GM18909 (cell line): ENCODE measurements at regions not wholly inside any gene's neighbourhood (a gene's known extent, or its start where the extent isn't known, plus 50 kb on each side); places are given as distances from the start of the nearest gene placed in this dataset.
"Not testable (repeated sequence)": the region's sequence is repeated elsewhere in the genome, so short reads cannot be mapped to it uniquely, and the experiment has no call there.

Experiments
- ATAC-seq: cut with Tn5 transposase; IDR thresholded peaks from one replicate; pipeline ENCODE4 v1.9.1; 2021; ENCODE audit warnings: mild to moderate bottlenecking; ENCODE audit not compliant: unreplicated experiment, poor library complexity

GRCh38 chr2:8369522-8369921 is 312.3 kb upstream of the ID2 start:
- ATAC-seq: no peak

DNA sequence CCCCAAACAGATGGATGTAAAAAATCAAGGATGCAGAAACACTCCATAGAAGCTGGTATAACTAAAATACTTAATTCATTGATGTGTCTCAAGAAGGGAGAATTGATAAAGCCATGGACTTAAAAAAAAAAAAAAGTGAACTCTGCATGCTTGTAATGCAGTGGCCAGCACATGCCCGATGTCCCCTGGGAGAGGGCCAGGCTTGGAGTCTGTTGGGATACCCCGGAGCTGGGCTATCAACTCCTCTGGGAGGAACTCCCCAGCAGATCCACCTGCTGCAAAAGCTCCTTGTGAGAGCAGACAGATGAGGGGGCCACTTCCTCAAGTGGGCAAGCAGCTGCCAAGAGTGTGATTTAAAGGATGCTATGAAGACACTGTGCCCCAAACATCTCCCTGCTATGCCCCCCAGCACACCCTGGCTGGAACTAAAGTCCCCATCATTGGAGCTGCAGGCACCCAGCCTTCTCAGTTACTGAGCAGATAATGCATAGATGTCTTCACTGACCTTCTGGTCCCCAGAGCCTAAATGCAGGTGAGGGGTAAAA is 311.5 kb upstream of the ID2 start:
- ATAC-seq: no peak

DNA sequence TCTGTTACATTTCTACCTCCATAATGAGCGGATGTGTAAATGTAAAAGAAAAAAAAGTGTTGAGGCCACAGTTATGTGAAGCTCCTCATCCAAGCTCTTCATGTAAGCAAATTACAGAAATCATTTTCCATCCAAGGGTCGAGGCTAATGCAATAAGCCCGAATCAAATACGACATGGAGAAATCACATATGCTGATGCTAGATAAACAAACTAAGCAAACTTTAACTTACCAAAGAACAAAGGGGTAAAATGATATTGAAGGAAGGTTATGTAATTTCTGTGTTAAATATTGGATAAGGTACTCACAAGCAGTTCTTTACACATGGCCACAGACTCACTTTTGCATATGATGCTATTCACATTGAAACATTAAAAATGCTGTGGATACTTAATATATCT is 310.2 kb upstream of the ID2 start:
- no peak for ATAC-seq

DNA sequence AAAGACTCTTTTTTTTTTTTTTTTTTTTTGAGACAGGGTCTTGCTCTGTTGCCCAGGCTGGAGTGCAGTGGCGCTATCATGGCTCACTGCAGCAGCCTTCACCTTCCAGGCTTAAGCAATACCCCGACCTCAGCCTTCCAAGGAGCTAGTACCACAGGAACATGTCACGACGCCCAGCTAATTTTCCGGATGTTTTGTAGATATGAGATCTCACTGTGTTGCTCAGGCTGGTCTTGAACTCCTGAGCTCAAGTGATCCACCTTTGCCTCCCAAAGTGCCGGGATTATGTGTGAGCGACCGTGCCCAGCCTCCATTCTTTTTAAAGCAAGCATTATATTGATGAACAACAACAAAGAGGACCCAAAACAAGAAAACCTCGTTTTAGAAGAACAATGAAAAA is 307.1 kb upstream of the ID2 start:
- ATAC-seq: no peak

DNA sequence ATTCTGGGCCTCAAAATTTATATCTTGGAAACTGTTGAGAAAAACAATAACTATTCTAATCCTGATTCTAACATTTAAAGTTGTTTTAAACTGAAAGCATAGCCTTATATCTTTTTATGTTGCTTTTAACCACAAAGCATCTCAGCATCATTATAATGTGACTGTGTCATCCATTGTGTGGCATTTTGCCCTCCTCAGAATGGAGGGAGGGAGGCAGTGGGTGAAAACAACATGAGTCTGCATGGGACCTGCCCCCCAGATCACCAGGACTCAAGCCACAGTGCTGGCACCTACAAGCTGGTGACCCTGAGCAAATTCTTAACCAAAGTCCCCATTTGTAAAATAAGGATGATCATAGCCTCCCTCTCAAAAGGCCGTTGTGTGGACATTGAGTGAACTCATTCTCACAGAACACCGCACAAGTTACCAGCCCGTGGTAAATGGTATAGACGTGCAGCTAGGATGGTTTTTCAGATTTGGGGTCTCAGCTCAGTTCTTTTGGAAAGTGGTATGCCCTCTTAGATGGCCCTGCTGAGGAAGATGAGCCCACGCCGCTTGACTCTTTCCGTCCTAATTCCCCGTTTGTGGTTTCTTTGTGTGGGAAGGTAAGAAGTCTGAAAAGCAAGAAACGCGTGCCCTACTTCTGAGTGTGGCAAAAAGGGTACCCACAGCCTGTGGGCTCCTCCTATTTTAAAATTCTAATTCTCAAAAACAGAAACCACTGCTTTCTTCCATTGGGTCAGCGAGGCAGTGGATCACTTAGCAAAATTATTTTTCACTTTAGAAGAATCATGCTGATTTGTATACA is 305.0 kb upstream of the ID2 start:
- ATAC-seq: no peak

DNA sequence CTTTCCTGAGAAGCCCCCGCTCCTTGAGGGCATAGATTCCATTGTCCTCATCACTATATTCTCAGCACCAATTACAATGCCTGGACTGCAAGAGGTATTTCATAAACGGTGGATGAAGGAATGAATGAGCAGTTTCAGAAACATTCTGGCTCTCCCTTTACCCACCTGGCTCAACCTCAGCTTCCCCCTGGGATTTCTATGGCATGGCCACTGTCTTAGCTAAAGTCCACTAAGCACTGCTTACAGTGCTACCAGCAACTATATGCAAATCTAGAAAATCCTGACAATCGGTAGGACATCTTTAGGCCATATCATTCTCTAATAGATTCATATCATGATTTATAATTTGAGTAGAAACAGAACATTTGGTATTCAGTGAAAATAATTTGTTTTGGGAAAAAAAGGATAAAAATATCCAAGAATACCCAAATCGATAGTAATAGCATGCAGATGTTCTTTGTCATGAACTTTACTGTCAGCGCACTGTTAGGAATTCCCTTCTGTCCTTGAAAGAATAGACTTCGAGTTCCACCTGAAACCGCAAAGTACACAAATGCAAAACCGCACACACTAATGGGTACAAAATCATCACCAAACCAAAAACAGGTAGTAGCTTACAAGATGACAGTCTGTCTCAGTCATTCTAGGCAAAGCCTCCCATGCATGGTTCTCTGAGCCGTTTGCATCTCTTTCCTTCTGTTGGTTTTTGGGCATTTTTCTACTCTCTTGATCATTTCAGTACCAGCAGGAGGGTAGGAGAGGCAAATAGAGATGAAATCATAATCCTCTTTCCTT is 303.6 kb upstream of the ID2 start:
- peak; percentile 65 for ATAC-seq

DNA sequence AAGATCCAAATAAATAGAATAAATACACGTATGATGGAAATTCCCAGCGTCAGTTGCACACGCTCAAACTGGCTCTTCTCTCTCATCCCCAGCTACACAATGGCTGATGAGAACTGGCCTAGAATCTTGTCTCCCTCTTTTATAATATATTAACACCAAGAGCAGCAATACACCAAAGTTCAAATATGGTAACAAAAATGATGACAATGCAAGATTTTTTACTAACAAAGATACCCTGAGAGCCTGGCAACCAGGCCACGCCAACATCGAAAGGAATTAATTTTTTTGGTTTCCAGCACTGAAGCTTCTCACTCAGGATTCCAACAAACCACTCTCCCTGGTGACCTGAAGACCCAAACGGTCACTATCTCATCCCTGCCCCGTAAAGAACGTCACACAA is 302.7 kb upstream of the ID2 start:
- no peak for ATAC-seq

DNA sequence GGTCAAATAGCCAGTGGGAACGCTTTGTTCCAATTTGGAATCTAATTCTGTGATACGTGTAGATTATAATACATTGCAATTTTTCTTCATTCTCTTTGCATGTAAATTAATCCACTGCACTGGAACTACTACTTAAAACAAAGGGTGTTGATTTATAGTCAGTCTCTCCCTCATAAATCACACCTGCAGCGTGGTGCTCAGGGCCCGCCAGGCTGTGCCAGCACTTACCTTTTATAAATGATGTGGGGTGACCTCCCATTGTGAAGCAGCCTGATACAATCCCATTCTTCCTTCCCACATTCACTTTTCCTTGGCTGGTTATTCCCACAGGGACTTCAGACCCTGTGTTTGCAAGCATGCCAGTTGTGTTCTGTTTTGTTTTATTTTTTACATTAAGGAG is 302.3 kb upstream of the ID2 start:
- no peak for ATAC-seq

GRCh38 chr2:8380026-8380425 is 301.8 kb upstream of the ID2 start:
- ATAC-seq: no peak

- peak; percentile 71 for ATAC-seq
Observed at GRCh38 chr2:8380566-8380965, 301.3 kb upstream of the ID2 start.

GRCh38 chr2:8382485-8382884 is 299.4 kb upstream of the ID2 start:
- ATAC-seq: no peak

- ATAC-seq: not testable (repeated sequence)
Observed at GRCh38 chr2:8386748-8387147, 295.1 kb upstream of the ID2 start.

- ATAC-seq: peak; percentile 63
Observed at GRCh38 chr2:8388781-8389180, 293.1 kb upstream of the ID2 start.

DNA sequence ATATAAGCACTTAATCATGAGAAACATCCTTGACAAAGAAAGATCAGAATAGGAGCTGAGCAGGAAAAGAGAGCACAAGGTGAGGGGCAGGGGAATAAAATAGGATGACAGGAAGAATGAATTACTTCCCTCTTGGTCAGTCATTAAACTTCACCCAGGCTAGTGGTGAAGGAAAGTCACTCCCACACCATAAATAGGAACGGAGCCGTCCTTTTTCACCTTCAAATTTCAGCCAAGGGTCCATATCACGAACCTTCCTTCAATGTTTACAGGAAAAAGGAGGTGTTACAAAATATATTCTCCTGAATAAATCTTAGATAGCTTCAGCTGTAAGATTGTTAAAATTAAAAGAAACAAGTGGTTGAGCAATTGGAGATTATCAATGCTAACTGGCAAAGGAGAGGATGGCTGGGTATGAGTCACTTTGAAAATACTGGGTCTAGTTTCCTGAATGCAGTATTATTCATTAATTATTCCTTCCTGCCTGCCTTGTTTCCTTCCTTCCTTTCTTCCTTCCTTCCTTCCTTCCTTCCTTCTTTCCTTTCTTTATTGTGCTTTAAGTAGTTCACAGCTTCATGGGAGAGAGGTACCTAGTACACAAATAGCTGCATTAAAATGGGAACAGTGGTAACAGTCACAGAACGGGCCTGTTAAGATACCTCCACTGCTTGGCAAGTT is 292.3 kb upstream of the ID2 start:
- no peak for ATAC-seq

- no peak for ATAC-seq
Observed at GRCh38 chr2:8391126-8391525, 290.7 kb upstream of the ID2 start.

GRCh38 chr2:8391584-8391983 is 290.3 kb upstream of the ID2 start:
- no peak for ATAC-seq

GRCh38 chr2:8392098-8392866 is 289.6 kb upstream of the ID2 start:
- no peak for ATAC-seq

DNA sequence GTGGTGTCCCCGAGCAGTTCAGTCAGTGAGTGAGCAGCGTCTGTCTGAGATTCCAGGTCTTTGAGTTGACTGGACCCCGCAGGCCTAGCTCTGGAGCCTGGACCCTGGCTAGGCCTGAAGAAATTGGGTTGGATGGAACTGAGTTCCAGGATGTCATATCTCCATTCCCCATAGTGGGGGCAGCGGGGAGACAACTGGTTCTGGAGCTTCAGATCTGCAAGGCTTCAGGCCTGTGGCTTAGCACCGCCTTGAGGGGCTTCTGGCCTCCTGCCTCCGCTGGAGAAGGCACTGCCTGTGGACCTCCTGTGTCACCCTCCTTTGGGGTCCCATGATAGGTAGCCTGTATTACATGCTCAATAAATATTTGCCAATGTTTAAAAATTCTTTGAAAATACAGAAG is 288.4 kb upstream of the ID2 start:
- no peak for ATAC-seq

- no peak for ATAC-seq
Observed at GRCh38 chr2:8394131-8394530, 287.7 kb upstream of the ID2 start.
